HT-29 (cell line): ENCODE measurements at regions not wholly inside any gene's neighbourhood (a gene's known extent, or its start where the extent isn't known, plus 50 kb on each side); places are given as distances from the start of the nearest gene placed in this dataset.

Experiments used
- DNase-seq: peaks from one replicate; pipeline ENCODE4 v3.0.0-alpha.2; 2015; ENCODE audit warnings: low spot score

GRCh38 chr4:155085843-155086530, 122.4 kb upstream of the NPY2R start:
- no peak for DNase-seq

GRCh38 chr4:155094201-155094820, 114.1 kb upstream of the NPY2R start:
- DNase-seq: no peak

GRCh38 chr4:155099231-155099630, 109.2 kb upstream of the NPY2R start:
- DNase-seq: no peak

GRCh38 chr4:155106629-155107028, 101.8 kb upstream of the NPY2R start:
- DNase-seq: no peak

- no peak for DNase-seq
Observed at GRCh38 chr4:155107059-155107458, 101.4 kb upstream of the NPY2R start.

- DNase-seq: no peak
Observed at GRCh38 chr4:155114790-155115189, 93.6 kb upstream of the NPY2R start.

GRCh38 chr4:155119006-155119405, 89.4 kb upstream of the NPY2R start:
- no peak for DNase-seq

- DNase-seq: no peak
Observed at GRCh38 chr4:155120536-155120935, 87.9 kb upstream of the NPY2R start.

GRCh38 chr4:155122382-155122781, 86.1 kb upstream of the NPY2R start:
- DNase-seq: no peak

- no peak for DNase-seq
Observed at GRCh38 chr4:155134136-155134535, 74.3 kb upstream of the NPY2R start.

GRCh38 chr4:155140889-155141288, 67.5 kb upstream of the NPY2R start:
- no peak for DNase-seq

- DNase-seq: no peak
Observed at GRCh38 chr4:155143512-155143911, 64.9 kb upstream of the NPY2R start.
